ENCODE measurements at regions not wholly inside any gene's neighbourhood (a gene's known extent, or its start where the extent isn't known, plus 50 kb on each side); places are given as distances from the start of the nearest gene placed in this dataset.

DNA sequence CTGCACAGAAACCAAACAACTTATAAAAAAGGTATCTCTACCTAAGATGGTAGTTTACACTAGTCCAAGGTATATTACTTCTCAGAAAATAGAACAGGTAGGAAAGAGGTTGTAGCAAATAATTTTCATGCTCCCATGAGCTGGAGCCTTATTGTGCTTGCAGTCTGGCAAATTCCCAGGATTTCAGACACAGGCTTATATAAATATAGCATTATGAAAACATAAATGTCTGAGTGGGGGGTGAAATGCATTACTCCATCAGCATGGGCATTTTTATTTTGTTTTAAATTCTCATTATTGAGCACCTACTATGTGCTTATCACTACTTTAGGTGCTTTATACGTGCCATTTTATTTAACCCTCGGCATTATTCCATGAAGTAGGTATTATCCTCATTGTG is 83.0 kb upstream of the PHYHIPL start:
- Histone ChIP-seq H3K9me3 (replicated peaks; ENCODE audit: control insufficient read depth, insufficient read depth, low read length) (no peaks in the 10 kb centered on the region), H3K4me2 (ENCODE audit: insufficient read depth, low read length) (no peak overlapping the region), H3K4me1 (ENCODE audit: control insufficient read depth, extremely low read depth, insufficient read depth, low read length) (peaks cover 3% of the 10 kb centered on the region), H2AFZ (ENCODE audit: low read depth, low read length) (no peak overlapping the region), H3K4me3 (replicated peaks in 1 of 3; ENCODE audit: insufficient read depth in 1 of 3, low read depth in 1 of 3, low read length in 3 of 3) (no peak overlapping the region), H3K79me2 (ENCODE audit: control insufficient read depth, insufficient read depth, low read length) (no peaks in the 10 kb centered on the region), H4K20me1 (replicated peaks; ENCODE audit: control insufficient read depth, extremely low read depth, insufficient read depth, low read length) (no peaks in the 10 kb centered on the region), H3K27ac (ENCODE audit: insufficient read depth, low read depth, low read length) (no peak overlapping the region), H3K9me1 (replicated peaks; ENCODE audit: control insufficient read depth, extremely low read depth, insufficient read depth, low read length) (no peaks in the 10 kb centered on the region), H3K36me3 (ENCODE audit: control insufficient read depth in 2 of 2, extremely low read depth in 1 of 2, insufficient read depth in 2 of 2, low read length in 2 of 2) (no peaks in the 10 kb centered on the region), H3K27me3 (ENCODE audit: control insufficient read depth in 2 of 2, insufficient read depth in 2 of 2, low read length in 2 of 2) (no peaks in the 10 kb centered on the region), H3K9ac (replicated peaks; ENCODE audit: extremely low read depth, insufficient read depth, low read length) (no peak overlapping the region)
- TF ChIP-seq POLR2A (IDR thresholded peaks at IDR 0.05; ENCODE audit: low read depth, low read length) (no peak), EZH2 (IDR thresholded peaks at IDR 0.05; ENCODE audit: borderline replicate concordance, low read depth, low read length, severe bottlenecking) (no peak), FOS (IDR thresholded peaks at IDR 0.05; ENCODE audit: borderline replicate concordance, insufficient read depth, low read length) (no peak), GATA2 (IDR thresholded peaks at IDR 0.05; ENCODE audit: insufficient read depth, insufficient read length, low read depth, low read length) (no peak), JUN (IDR thresholded peaks at IDR 0.05; ENCODE audit: borderline replicate concordance, insufficient read depth, insufficient read length, low read depth) (no peak), POLR2AphosphoS5 (IDR thresholded peaks at IDR 0.05; ENCODE audit: insufficient read depth, low read depth, low read length) (no peak), MYC (IDR thresholded peaks at IDR 0.05; ENCODE audit: low read depth, low read length) (no peak), MAX (IDR thresholded peaks at IDR 0.05; ENCODE audit: insufficient read depth, insufficient read length) (no peak)
- TF ChIP-seq, protein P1, sequence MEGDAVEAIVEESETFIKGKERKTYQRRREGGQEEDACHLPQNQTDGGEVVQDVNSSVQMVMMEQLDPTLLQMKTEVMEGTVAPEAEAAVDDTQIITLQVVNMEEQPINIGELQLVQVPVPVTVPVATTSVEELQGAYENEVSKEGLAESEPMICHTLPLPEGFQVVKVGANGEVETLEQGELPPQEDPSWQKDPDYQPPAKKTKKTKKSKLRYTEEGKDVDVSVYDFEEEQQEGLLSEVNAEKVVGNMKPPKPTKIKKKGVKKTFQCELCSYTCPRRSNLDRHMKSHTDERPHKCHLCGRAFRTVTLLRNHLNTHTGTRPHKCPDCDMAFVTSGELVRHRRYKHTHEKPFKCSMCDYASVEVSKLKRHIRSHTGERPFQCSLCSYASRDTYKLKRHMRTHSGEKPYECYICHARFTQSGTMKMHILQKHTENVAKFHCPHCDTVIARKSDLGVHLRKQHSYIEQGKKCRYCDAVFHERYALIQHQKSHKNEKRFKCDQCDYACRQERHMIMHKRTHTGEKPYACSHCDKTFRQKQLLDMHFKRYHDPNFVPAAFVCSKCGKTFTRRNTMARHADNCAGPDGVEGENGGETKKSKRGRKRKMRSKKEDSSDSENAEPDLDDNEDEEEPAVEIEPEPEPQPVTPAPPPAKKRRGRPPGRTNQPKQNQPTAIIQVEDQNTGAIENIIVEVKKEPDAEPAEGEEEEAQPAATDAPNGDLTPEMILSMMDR (IDR thresholded peaks at IDR 0.05; ENCODE audit: extremely low read depth in 1 of 2, insufficient read depth in 1 of 2, low read depth in 1 of 2, low read length in 2 of 2), result no peak
- dilution Hi-C loops (cut with MboI; ENCODE audit: extremely low pct_ligation_motif_present, low sequenced_read_pairs), result no loop called here
- no peak for FAIRE-seq
- CTCF ChIA-PET, result no interaction called here
- no TSS peak for BruUV-seq (replicated peaks)
- POLR2A ChIA-PET, result no interaction called here
- DNase-seq (ENCODE audit: low read depth, low spot score), result peak; percentile 11
- intact Hi-C loops (cut with micrococcal nuclease), result no loop called here

Measured in endothelial cell of umbilical vein (primary cell).